IgD-negative memory B cell (primary cell): ENCODE measurements at regions not wholly inside any gene's neighbourhood (a gene's known extent, or its start where the extent isn't known, plus 50 kb on each side); places are given as distances from the start of the nearest gene placed in this dataset.
"Not testable (repeated sequence)": the region's sequence is repeated elsewhere in the genome, so short reads cannot be mapped to it uniquely, and the experiment has no call there.

Experiments
- H3K27ac Mint-ChIP-seq, 3 donors: one replicate each; pipeline ENCODE4 v1.8.0; 2020 to 2022; ENCODE audit warnings: mild to moderate bottlenecking in 3 of 3, mixed read lengths in 3 of 3, moderate library complexity in 1 of 3
- H3K27me3 Mint-ChIP-seq: one replicate; pipeline ENCODE4 v1.8.0; 2021; ENCODE audit warnings: mixed read lengths
- H3K36me3 Mint-ChIP-seq: one replicate; pipeline ENCODE4 v1.8.0; 2020; ENCODE audit warnings: mild to moderate bottlenecking, mixed read lengths
- H3K4me1 Mint-ChIP-seq, 3 donors: one replicate each; pipeline ENCODE4 v1.8.0; 2020 to 2022; ENCODE audit warnings: mixed read lengths in 3 of 3, mild to moderate bottlenecking in 1 of 3
- H3K4me3 Mint-ChIP-seq, 4 donors: one replicate each; pipeline ENCODE4 v1.8.0; 2020 to 2022; ENCODE audit warnings: mild to moderate bottlenecking in 4 of 4, mixed read lengths in 4 of 4, moderate library complexity in 3 of 4
- H3K9me3 Mint-ChIP-seq, 3 donors: one replicate each; pipeline ENCODE4 v1.8.0; 2020 to 2021; ENCODE audit warnings: mixed read lengths in 3 of 3, mild to moderate bottlenecking in 1 of 3

- not testable (repeated sequence) for H3K4me1 Mint-ChIP-seq, H3K36me3 Mint-ChIP-seq, H3K4me3 Mint-ChIP-seq, H3K27me3 Mint-ChIP-seq, H3K27ac Mint-ChIP-seq, H3K9me3 Mint-ChIP-seq
Observed at GRCh38 chr16:58790816-58791557, 56.9 kb upstream of the GOT2 start.

- Mint-ChIP-seq H3K9me3 (no peaks in the 10 kb centered on the region), H3K4me3 (no peak overlapping the region), H3K27ac (no peak overlapping the region), H3K27me3 (peaks cover 4% of the 10 kb centered on the region), H3K4me1 (no peaks in the 10 kb centered on the region), H3K36me3 (no peaks in the 10 kb centered on the region)
Observed at GRCh38 chr16:58789351-58789750, 55.2 kb upstream of the GOT2 start.
